ENCODE measurements at regions not wholly inside any gene's neighbourhood (a gene's known extent, or its start where the extent isn't known, plus 50 kb on each side); places are given as distances from the start of the nearest gene placed in this dataset.
A peak's percentile ranks its signal among the peaks of the same experiment; 100 is the strongest.
"Not testable (repeated sequence)": the region's sequence is repeated elsewhere in the genome, so short reads cannot be mapped to it uniquely, and the experiment has no call there.

DNA sequence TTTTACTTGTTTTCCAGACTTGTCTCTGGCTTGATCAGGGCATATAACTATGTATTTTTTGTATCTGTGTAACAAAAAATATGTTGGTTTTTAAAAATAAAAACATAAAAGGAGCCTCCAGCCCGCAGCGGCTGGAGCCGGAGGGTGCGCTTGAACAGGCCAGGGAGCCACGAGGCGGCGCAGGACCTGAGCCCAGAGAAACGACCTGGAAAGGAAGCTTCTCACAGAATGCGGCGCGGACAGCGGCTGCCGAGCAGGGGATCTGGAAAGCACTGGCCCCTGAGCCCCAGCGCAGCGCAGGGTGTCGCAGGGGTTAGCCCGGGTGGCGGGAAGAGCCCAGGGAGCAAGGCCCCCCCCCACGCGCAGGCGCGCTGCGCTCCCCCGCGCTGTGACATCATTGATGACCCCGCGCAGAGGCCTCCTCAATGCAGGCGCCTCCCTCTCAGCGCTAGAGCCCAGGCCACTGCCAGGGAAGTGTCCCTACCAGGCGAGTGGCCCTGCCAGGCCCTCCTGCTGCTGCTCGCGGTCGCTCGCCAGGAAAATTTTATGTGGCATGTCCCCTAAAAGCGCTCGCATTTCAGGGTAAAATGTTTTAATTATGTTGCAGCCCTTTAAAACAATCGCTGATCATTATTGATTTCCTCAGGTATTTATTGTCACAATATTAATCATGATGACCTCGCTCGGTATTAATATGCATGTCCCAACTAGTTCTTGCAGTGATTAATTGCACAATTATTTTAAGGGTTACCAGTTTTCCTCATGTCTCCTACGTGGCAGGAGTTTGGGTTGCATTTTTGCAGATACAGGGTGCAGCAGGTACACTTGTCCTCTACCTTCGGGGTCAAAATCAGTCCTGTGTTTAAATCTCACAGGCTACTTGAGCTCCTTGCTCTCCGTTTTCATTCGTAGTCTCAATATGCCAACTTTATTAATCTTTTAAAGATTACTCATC lies 134.2 kb downstream of the USP22 start:
- H3K27me3 ChIP-seq (ENCODE audit: control insufficient read depth, insufficient read depth, low read length): no peaks in the 10 kb centered on the region
- peak overlapping the region; percentile 52 for H3K27ac ChIP-seq (ENCODE audit: low read depth, low read length)
- H3K9me3 ChIP-seq (ENCODE audit: control insufficient read depth, insufficient read depth, low read length): no peaks in the 10 kb centered on the region
- POLR2A ChIA-PET: interaction anchor here (0.7 kb wide), 2 partner anchors 135 to 689 kb away, joined by 3 read pairs; no protein-coding TSS in a partner anchor
- peak overlapping the region; percentile 68 for H3K4me3 ChIP-seq (ENCODE audit: low read depth, low read length)
- no peak for DNase-seq (ENCODE audit: low read depth, low spot score)
- TF ChIP-seq, protein P1, sequence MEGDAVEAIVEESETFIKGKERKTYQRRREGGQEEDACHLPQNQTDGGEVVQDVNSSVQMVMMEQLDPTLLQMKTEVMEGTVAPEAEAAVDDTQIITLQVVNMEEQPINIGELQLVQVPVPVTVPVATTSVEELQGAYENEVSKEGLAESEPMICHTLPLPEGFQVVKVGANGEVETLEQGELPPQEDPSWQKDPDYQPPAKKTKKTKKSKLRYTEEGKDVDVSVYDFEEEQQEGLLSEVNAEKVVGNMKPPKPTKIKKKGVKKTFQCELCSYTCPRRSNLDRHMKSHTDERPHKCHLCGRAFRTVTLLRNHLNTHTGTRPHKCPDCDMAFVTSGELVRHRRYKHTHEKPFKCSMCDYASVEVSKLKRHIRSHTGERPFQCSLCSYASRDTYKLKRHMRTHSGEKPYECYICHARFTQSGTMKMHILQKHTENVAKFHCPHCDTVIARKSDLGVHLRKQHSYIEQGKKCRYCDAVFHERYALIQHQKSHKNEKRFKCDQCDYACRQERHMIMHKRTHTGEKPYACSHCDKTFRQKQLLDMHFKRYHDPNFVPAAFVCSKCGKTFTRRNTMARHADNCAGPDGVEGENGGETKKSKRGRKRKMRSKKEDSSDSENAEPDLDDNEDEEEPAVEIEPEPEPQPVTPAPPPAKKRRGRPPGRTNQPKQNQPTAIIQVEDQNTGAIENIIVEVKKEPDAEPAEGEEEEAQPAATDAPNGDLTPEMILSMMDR (IDR thresholded peaks at IDR 0.05; ENCODE audit: low read depth, low read length): peak; percentile 81
- CTCF ChIA-PET: interaction anchor here (2.1 to 2.5 kb wide), 2 partner anchors 13 to 85 kb away, joined by 15 to 24 read pairs; no protein-coding TSS in a partner anchor

DNA sequence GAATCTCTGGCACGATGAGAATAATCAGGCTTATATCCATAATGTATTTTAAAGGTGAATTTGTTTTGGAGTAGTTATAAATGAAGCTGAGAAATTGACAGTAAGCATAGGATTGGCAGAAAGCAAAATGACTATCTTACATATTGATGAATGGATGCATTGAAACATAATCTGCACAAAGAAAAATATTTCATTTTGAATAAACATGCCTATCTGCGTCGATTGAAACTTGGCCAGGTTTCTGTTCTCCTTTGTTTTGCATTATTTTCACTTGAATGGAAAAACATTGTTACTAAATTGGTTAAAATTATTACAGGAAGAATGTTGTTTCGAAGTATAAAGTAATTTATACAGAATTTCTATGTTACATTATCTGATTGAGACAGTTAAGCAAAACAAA lies 128.2 kb downstream of the USP22 start:
- H3K27me3 ChIP-seq (ENCODE audit: control insufficient read depth, insufficient read depth, low read length): no peaks in the 10 kb centered on the region
- no peaks in the 10 kb centered on the region for H3K9me3 ChIP-seq (ENCODE audit: control insufficient read depth, insufficient read depth, low read length)
- DNase-seq (ENCODE audit: low read depth, low spot score): no peak
- no peak overlapping the region for H3K27ac ChIP-seq (ENCODE audit: low read depth, low read length)
- ChIA-PET POLR2A (no interaction called here), CTCF (no interaction called here)
- TF ChIP-seq, protein P1 (IDR thresholded peaks at IDR 0.05; ENCODE audit: low read depth, low read length): no peak
- no peak overlapping the region for H3K4me3 ChIP-seq (ENCODE audit: low read depth, low read length)

DNA sequence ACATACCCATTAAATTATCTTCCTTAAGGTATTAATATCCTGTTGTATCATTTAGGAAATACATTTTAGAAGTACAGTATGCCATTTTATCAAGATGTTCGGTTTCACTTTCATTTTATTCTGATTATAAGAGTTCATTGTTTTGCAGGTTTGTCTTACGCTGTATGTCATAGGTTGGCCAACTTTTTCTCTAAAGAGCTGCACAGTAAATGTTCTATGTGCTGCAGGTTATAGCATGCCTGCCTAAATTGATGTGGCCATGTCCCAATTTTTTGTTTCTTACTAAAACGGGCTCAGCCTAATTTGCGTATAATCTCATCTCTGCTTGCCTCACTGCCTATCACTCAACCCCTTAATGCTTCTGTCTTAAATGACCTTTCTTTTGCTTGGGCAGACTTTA lies 126.4 kb downstream of the USP22 start:
- TF ChIP-seq, protein P1 (IDR thresholded peaks at IDR 0.05; ENCODE audit: low read depth, low read length): no peak
- no peaks in the 10 kb centered on the region for H3K9me3 ChIP-seq (ENCODE audit: control insufficient read depth, insufficient read depth, low read length)
- ChIA-PET POLR2A (no interaction called here), CTCF (interaction anchor here (1.2 kb wide), 1 partner anchor 115 kb away, joined by 5 read pairs; no protein-coding TSS in a partner anchor)
- no peak overlapping the region for H3K27ac ChIP-seq (ENCODE audit: low read depth, low read length)
- H3K4me3 ChIP-seq (ENCODE audit: low read depth, low read length): no peak overlapping the region
- H3K27me3 ChIP-seq (ENCODE audit: control insufficient read depth, insufficient read depth, low read length): no peaks in the 10 kb centered on the region
- no peak for DNase-seq (ENCODE audit: low read depth, low spot score)

DNA sequence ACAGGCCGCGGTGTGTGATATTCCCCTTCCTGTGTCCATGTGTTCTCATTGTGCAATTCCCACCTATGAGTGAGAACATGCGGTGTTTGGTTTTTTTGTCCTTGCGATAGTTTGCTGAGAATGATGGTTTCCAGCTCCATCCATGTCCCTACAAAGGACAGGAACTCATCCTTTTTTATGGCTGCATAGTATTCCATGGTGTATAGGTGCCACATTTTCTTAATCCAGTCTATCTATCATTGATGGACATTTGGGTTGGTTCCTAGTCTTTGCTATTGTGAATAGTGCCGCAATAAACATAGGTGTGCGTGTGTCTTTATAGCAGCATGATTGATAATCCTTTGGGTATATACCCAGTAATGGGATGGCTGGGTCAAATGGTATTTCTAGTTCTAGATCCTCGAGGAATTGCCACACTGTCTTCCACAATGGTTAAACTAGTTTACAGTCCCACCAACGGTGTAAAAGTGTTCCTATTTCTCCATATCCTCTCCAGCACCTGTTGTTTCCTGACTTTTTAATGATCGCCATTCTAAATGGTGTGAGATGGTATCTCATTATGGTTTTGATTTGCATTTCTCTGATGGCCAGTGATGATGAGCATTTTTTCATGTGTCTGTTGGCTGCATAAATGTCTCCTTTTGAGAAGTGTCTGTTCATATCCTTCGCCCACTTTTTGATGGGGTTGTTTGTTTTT lies 125.1 kb downstream of the USP22 start:
- DNase-seq (ENCODE audit: low read depth, low spot score); POLR2A ChIA-PET; H3K27me3 ChIP-seq (ENCODE audit: control insufficient read depth, insufficient read depth, low read length); H3K9me3 ChIP-seq (ENCODE audit: control insufficient read depth, insufficient read depth, low read length); H3K4me3 ChIP-seq (ENCODE audit: low read depth, low read length); H3K27ac ChIP-seq (ENCODE audit: low read depth, low read length): not testable (repeated sequence)
- CTCF ChIA-PET: interaction anchor here (1.2 kb wide), 1 partner anchor 116 kb away, joined by 5 read pairs; no protein-coding TSS in a partner anchor

DNA sequence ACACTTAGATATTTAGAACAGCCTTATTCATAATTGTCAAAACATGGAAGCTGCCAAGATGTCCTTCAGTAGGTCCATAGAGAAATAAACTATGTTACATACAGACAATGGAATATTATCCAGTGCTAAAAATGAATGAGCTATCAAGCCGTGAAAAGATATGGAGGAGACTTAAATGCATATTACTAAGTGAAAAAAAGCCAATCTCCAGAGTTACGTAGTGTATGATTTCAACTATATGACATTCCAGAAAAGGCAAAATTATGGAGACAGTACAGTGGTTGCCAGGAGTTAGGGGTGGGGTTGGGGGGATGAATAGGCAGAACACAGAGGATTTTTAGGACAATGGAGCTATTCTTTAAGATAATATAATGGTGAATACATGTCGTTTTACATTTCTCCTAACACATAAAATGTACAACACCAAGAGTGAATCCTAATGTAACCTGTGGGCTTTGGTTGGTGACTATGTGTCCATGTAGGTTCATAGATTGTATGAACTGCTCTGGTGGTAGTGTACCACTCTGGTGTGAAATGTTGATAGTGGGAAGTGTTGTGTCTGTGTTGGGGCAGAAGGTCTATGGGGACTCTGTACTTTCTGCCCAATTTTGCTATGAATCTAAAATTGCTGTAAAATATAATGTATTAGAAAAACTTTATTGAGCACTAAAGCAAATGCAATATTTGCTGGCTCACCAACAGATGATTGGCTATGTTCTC lies 122.6 kb downstream of the USP22 start:
- H3K27ac ChIP-seq (ENCODE audit: low read depth, low read length): no peak overlapping the region
- POLR2A ChIA-PET: no interaction called here
- CTCF ChIA-PET: interaction anchor here (2.0 to 2.9 kb wide), 2 partner anchors 12 to 73 kb away, joined by 8 to 15 read pairs; no protein-coding TSS in a partner anchor
- no peaks in the 10 kb centered on the region for H3K9me3 ChIP-seq (ENCODE audit: control insufficient read depth, insufficient read depth, low read length)
- TF ChIP-seq, protein P1 (IDR thresholded peaks at IDR 0.05; ENCODE audit: low read depth, low read length): no peak
- no peaks in the 10 kb centered on the region for H3K27me3 ChIP-seq (ENCODE audit: control insufficient read depth, insufficient read depth, low read length)
- H3K4me3 ChIP-seq (ENCODE audit: low read depth, low read length): no peak overlapping the region
- DNase-seq (ENCODE audit: low read depth, low spot score): no peak

Measured in AG04450 (cell line).